ENCODE measurements at regions not wholly inside any gene's neighbourhood (a gene's known extent, or its start where the extent isn't known, plus 50 kb on each side); places are given as distances from the start of the nearest gene placed in this dataset.

DNA sequence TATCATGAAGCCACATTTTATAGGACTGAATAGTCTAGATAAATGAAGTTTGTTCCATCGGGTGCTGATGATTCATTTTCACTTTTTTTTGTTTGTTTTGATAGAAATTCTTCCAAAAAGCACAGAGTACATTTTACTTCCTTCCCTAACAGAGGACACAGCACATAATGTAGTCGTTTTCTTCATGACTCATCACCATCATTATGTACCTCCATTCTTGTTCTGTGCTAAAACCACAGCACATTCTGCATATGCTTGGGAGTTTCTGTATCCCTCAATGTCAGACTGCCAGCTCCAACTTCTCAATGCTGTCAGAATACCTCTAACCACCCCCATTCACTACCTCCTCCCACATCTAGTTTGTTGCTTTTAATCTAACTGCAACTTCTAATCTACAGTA is 1004.9 kb upstream of the ADGRB3 start:
- FAIRE-seq (no peak), DNase-seq (ENCODE audit: insufficient read length, low spot score) (no peak)

DNA sequence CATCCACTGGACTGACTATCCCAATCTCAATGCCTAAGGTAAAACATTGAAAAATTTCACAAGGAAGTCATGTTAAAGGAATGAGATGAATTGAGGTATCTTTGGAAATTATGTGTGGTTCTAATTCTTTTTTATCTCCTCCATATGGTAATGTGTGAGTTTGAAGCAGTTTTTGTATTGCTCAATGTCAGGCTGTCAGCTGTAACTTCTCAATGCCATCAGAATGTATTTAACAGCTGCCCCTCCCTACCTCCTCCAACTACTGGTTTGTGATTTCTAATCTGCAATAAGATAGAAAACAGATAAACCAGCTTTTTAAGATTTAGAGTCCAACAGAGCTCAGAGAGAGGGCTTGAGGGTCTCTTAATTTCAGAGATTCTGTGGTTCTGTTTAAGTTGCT is 1005.8 kb upstream of the ADGRB3 start:
- DNase-seq (ENCODE audit: insufficient read length, low spot score) = no peak
- FAIRE-seq = no peak

DNA sequence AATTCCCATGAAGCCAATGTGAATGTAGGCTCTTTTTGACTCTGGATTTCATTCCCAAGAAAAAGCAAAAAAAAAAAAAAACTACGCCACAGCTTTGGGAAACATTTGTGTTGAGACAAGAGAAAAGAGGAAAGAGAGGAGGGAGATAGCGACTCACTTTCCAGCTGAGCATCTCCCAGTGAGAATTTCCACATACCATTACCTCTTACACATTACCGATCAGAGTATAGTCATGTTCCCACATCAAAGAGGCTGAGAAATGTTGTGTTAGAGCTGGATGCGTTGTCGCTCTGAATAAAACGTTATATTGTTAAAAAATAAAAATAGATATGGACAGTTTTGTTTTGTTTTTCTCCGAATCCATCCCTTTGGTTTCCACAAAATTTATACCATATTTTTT is 1019.3 kb upstream of the ADGRB3 start:
- FAIRE-seq (no peak), DNase-seq (ENCODE audit: insufficient read length, low spot score) (no peak)

- no peak for DNase-seq (ENCODE audit: insufficient read length, low spot score)
- FAIRE-seq = no peak
Measured at GRCh38 chr6:67608099-67608749, 1026.9 kb upstream of the ADGRB3 start.

- FAIRE-seq (no peak), DNase-seq (ENCODE audit: insufficient read length, low spot score) (no peak)
Measured at GRCh38 chr6:67606906-67607828, 1027.9 kb upstream of the ADGRB3 start.

- DNase-seq (ENCODE audit: insufficient read length, low spot score) (no peak), FAIRE-seq (no peak)
Measured at GRCh38 chr6:67594366-67594765, 1040.7 kb upstream of the ADGRB3 start.

- DNase-seq (ENCODE audit: insufficient read length, low spot score) (no peak), FAIRE-seq (no peak)
Measured at GRCh38 chr6:67593247-67593646, 1041.8 kb upstream of the ADGRB3 start.

- DNase-seq (ENCODE audit: insufficient read length, low spot score) (no peak), FAIRE-seq (no peak)
Measured at GRCh38 chr6:67591910-67592309, 1043.2 kb upstream of the ADGRB3 start.

DNA sequence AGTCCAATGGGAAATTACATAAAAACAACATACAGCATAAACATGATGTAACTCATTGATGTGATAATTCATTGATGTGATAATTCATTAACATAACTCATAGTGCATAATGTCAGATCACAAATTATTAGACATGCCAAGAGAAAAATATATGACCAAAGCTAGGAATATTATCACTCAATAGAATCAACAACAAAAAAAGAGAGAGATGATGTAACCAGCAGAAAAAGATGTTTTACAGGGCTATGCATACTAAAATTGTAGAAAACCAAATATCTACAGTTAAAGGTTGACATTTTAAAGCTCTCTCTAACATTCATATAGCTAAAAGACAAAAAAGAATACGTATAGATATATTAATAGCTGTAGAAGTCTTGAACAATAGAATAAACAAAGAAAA is 1067.2 kb upstream of the ADGRB3 start:
- no peak for FAIRE-seq
- no peak for DNase-seq (ENCODE audit: insufficient read length, low spot score)

DNA sequence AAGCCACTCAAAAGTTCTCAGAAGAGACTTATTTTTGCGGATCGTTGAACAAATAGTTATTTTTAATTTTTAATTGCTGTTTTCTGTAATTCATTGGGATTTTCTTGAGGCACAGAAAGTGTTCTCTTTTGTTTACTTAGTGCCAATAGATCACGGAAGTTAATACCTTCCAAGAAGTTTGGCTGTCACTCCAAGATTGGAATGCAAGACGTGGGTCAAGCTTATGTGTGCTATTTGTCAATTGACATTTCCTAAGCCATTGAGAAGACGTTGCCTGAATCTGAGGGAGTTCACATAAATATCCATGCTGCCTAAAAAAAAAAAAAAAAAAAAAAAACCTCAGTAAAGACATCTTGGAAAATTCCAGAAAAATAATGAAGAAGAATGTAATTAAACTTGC is 1071.4 kb upstream of the ADGRB3 start:
- FAIRE-seq (no peak), DNase-seq (ENCODE audit: insufficient read length, low spot score) (no peak)

- DNase-seq (ENCODE audit: insufficient read length, low spot score) (no peak), FAIRE-seq (no peak)
Measured at GRCh38 chr6:67560068-67560467, 1075.0 kb upstream of the ADGRB3 start.

DNA sequence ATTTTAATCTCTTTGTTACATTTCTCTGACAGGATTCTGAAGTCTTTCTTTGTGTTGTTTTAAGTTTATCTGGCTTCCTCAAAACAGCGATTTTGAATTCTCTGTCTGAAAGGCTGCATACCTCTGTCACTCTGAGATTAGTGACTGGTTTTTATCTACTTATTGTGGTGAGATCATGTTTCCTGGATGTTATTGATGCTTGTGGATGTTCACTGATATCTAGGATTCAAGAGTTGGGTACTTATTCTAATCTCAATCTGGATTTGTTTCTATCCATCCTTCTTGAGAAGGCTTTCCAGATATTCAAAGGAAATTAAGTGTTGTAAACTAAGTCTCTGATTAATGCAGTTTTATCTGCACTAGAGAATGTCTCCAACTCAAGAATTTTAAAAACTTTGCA is 1076.1 kb upstream of the ADGRB3 start:
- FAIRE-seq = no peak
- no peak for DNase-seq (ENCODE audit: insufficient read length, low spot score)

GRCh38 chr6:67544851-67545452 is 1090.1 kb upstream of the ADGRB3 start:
- DNase-seq (ENCODE audit: insufficient read length, low spot score) (no peak), FAIRE-seq (no peak)

- FAIRE-seq (no peak), DNase-seq (ENCODE audit: insufficient read length, low spot score) (no peak)
Measured at GRCh38 chr6:67541586-67541985, 1093.5 kb upstream of the ADGRB3 start.

DNA sequence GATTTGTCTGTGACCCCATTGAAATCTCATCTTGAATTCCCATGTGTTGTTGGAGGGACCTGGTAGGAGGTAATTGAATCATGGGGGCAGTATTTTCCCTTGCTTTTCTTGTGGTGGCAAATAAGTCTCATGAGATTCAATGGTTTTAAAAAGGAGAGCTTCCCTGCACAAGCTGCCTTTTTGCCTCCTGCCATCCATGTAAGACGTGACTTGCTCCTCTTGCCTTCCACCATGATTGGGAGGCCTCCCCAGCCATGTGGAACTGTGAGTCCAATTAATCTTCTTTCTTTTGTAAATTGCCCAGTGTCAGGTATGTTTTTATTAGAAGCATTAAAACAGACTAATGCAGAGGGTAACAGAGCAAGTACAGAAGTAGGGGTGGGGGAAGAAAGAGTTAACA is 1097.0 kb upstream of the ADGRB3 start:
- FAIRE-seq (no peak), DNase-seq (ENCODE audit: insufficient read length, low spot score) (no peak)

- FAIRE-seq (no peak), DNase-seq (ENCODE audit: insufficient read length, low spot score) (no peak)
Measured at GRCh38 chr6:67535946-67536345, 1099.1 kb upstream of the ADGRB3 start.

DNA sequence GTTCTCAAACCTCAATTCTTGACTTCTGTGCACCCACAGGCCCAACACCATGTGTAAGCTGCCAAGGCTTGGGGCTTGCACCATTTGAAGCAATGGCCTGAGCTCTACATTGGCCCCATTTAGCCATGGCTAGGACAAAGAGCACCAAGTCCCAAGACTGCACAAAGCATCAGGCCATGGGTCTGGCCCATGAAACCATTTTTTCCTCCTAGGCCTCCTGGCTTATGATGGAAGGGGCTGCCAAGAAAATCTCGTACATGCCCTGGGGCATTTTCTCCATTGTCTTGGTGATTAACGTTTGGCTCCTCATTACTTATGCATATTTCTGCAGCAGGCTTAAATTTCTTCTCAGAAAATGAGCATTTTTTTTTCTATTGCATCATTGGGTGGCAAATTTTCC is 1128.7 kb upstream of the ADGRB3 start:
- DNase-seq (ENCODE audit: insufficient read length, low spot score) = no peak
- no peak for FAIRE-seq

DNA sequence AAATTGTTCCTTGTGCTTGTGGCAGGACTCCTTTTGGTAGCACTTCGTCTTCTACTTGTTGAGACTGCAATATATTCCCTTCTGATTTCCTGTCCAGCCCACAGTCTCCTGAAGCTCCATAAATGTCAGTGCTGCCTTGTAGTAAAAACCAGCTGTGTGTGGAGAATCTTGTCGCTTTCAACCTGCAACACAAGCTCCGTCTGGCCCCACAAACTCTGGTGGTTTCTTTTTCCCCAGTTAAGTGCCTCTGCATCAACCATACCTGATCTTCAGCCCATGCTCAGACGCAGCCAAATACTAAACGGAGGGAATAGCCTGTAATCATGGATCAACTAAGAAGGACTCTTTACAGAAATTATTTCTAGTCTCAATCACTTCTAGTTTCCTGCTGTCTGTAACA is 1133.3 kb upstream of the ADGRB3 start:
- FAIRE-seq (no peak), DNase-seq (ENCODE audit: insufficient read length, low spot score) (no peak)

GRCh38 chr6:67497749-67498148 is 1137.3 kb upstream of the ADGRB3 start:
- no peak for FAIRE-seq
- no peak for DNase-seq (ENCODE audit: insufficient read length, low spot score)

- no peak for FAIRE-seq
Measured at GRCh38 chr6:67496191-67496590, 1138.9 kb upstream of the ADGRB3 start.

GRCh38 chr6:67493682-67494081 is 1141.4 kb upstream of the ADGRB3 start:
- DNase-seq (ENCODE audit: insufficient read length, low spot score) = no peak
- no peak for FAIRE-seq

More at GRCh38 chr6:67496191-67496590, 1138.9 kb upstream of the ADGRB3 start:
- DNase-seq (ENCODE audit: insufficient read length, low spot score) = no peak

GRCh38 chr6:67475700-67476099 is 1159.4 kb upstream of the ADGRB3 start:
- DNase-seq (ENCODE audit: insufficient read length, low spot score) = no peak
- no peak for FAIRE-seq
